Muscle of leg (tissue), 3 donors: ENCODE measurements at regions not wholly inside any gene's neighbourhood (a gene's known extent, or its start where the extent isn't known, plus 50 kb on each side); places are given as distances from the start of the nearest gene placed in this dataset.

Experiments used
- DNase-seq: peaks from one replicate; pipeline ENCODE4 v3.0.0; 2013
- H3K27ac ChIP-seq: one replicate; pipeline ENCODE4 v1.5.1; 2013; ENCODE audit warnings: mild to moderate bottlenecking, low read length, control low read depth
- H3K27me3 ChIP-seq: one replicate; pipeline ENCODE4 v1.6.1; 2013; ENCODE audit warnings: low read length; ENCODE audit not compliant: control insufficient read depth, insufficient read depth
- H3K36me3 ChIP-seq: one replicate; pipeline ENCODE4 v1.6.1; 2013; ENCODE audit warnings: low read length; ENCODE audit not compliant: control insufficient read depth, insufficient read depth
- H3K4me1 ChIP-seq: one replicate; pipeline ENCODE4 v1.6.1; 2013; ENCODE audit warnings: low read length; ENCODE audit not compliant: control insufficient read depth, insufficient read depth
- H3K4me3 ChIP-seq: one replicate; pipeline ENCODE4 v1.5.1; 2013; ENCODE audit warnings: low read length, control low read depth
- H3K9me3 ChIP-seq: replicated peaks from 2 replicates; pipeline ENCODE4 v1.6.1; 2013; ENCODE audit warnings: low read depth, low read length; ENCODE audit not compliant: control insufficient read depth
- WGBS: methylation state at CpG from one replicate; pipeline ENCODE4 v1.1.5; 2013; ENCODE audit warnings: missing lambda C conversion rate; ENCODE audit not compliant: insufficient coverage; 5-methylcytosine and 5-hydroxymethylcytosine counted together

GRCh38 chr9:135272608-135273007 is 185.1 kb downstream of the OLFM1 start:
- Histone ChIP-seq H3K27ac (no peak overlapping the region), H3K27me3 (peaks cover 29% of the 10 kb centered on the region), H3K4me1 (peaks cover 24% of the 10 kb centered on the region), H3K36me3 (no peaks in the 10 kb centered on the region), H3K9me3 (no peaks in the 10 kb centered on the region), H3K4me3 (no peak overlapping the region)
- WGBS = 49% methylated on average over 8 of the region's 10 CpGs
- DNase-seq = no peak

DNA sequence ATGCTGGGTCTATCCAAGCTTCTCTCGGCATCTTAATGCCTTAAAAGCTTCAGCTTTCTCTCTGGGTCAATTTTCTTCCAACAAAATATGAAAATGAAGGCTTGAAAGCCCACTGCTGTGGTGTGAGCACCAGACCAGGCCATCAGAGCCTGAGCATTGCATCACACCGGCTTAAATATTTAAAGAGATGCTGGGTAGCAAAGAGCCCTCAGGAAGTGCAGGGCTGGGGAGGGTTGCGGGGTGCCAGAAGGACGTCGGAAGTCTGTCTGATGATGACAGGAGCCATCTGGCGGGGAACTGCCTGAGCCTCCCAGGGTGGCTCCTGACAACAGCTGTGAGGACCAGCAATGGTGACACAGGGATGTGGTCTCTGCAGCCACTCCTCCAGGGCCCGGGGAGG is 185.5 kb downstream of the OLFM1 start:
- Histone ChIP-seq H3K4me3 (no peak overlapping the region), H3K9me3 (no peaks in the 10 kb centered on the region), H3K4me1 (peaks cover 24% of the 10 kb centered on the region), H3K36me3 (no peaks in the 10 kb centered on the region), H3K27me3 (peaks cover 25% of the 10 kb centered on the region), H3K27ac (no peak overlapping the region)
- peak; percentile 25 for DNase-seq
- WGBS = 28% methylated on average over 7 of the region's 7 CpGs

DNA sequence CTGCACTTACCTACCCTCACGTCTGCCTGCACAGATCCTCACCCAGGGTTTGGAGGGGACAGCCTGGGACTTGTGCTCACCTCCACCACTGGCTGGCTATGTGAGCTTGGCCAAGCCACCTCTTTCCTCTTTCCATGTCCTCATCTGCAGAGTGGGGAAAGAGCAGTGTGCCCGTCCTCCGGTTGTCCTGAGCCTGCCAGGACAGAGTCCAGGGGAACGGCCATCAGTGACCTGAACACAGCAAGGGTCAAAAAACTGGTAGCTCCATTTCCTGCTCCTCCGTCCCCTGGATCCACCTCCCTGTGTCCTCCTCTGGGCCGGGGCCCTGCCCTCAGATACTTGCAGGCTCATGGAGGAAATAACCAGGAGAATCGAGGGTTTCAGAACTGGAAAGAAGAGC is 187.7 kb downstream of the OLFM1 start:
- 81% methylated on average over 4 of the region's 7 CpGs for WGBS

GRCh38 chr9:135275571-135276289 is 188.3 kb downstream of the OLFM1 start:
- no peak overlapping the region for H3K27ac ChIP-seq
- no peaks in the 10 kb centered on the region for H3K9me3 ChIP-seq
- peaks cover 24% of the 10 kb centered on the region for H3K4me1 ChIP-seq
- no peaks in the 10 kb centered on the region for H3K36me3 ChIP-seq
- peak; percentile 36 for DNase-seq
- WGBS = 67% methylated on average over 18 of the region's 20 CpGs
- peaks cover 27% of the 10 kb centered on the region for H3K27me3 ChIP-seq
- no peak overlapping the region for H3K4me3 ChIP-seq

More for the DNA sequence above, 187.7 kb downstream of the OLFM1 start:
- no peak overlapping the region for H3K27ac ChIP-seq
- DNase-seq = no peak
- H3K9me3 ChIP-seq = no peaks in the 10 kb centered on the region
- H3K36me3 ChIP-seq = no peaks in the 10 kb centered on the region
- no peak overlapping the region for H3K4me3 ChIP-seq
- H3K4me1 ChIP-seq = peaks cover 24% of the 10 kb centered on the region
- peaks cover 24% of the 10 kb centered on the region for H3K27me3 ChIP-seq

GRCh38 chr9:135277219-135278201 is 190.0 kb downstream of the OLFM1 start:
- Histone ChIP-seq H3K36me3 (no peaks in the 10 kb centered on the region), H3K4me3 (no peak overlapping the region), H3K27ac (no peak overlapping the region), H3K4me1 (peaks cover 37% of the 10 kb centered on the region), H3K27me3 (peaks cover 30% of the 10 kb centered on the region), H3K9me3 (no peaks in the 10 kb centered on the region)
- 22% methylated on average over 15 of the region's 30 CpGs for WGBS
- no peak for DNase-seq

DNA sequence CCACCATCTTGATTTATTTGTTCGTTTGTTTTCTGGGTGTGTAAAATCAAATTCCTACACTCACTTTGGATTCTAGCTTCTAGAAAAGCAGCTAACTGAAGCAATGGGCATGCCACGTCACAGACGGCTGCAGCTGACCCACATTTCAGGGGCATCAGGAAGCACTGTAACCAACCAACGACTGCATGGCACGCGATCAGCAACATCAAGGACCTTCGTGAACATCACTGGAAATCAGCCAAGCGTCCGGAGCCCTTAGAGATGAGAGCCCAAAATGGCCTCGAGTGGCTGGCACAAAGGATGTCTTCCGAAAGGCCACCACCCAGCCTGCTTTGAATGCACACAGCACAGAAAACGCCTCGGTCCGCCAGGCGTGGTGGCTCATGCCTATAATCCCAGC is 191.1 kb downstream of the OLFM1 start:
- Histone ChIP-seq H3K27me3 (peaks cover 34% of the 10 kb centered on the region), H3K9me3 (no peaks in the 10 kb centered on the region), H3K36me3 (no peaks in the 10 kb centered on the region), H3K4me1 (peaks cover 33% of the 10 kb centered on the region), H3K4me3 (no peak overlapping the region), H3K27ac (no peak overlapping the region)
- no peak for DNase-seq
- WGBS = 90% methylated on average over 14 of the region's 15 CpGs

DNA sequence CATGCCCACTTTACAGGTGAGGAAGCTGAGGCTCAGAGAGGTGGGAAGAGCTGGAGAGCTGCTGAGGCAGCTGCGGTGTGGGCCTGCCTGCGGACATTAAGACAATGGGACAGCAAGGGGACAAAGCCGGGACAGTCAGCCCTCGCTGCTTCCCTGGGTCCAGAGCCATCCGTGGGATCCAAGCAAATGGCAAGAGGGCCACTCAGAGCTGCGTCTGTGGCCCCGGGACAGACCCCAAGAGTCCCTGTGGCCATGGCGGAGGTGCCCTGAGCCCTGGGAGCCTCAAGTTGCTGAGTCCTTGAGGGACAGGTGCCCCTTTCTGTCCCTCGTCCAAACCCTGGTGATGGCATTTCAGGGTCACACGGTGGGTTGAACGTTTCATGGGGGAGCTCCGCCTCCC is 191.9 kb downstream of the OLFM1 start:
- Histone ChIP-seq H3K36me3 (no peaks in the 10 kb centered on the region), H3K27ac (no peak overlapping the region), H3K27me3 (peaks cover 33% of the 10 kb centered on the region), H3K4me3 (no peak overlapping the region), H3K4me1 (peaks cover 33% of the 10 kb centered on the region), H3K9me3 (no peaks in the 10 kb centered on the region)
- no peak for DNase-seq
- WGBS = 79% methylated on average over 11 of the region's 12 CpGs

GRCh38 chr9:135279834-135280393 is 192.4 kb downstream of the OLFM1 start:
- Histone ChIP-seq H3K36me3 (no peaks in the 10 kb centered on the region), H3K27ac (no peak overlapping the region), H3K27me3 (peaks cover 35% of the 10 kb centered on the region), H3K4me1 (peaks cover 33% of the 10 kb centered on the region), H3K9me3 (no peaks in the 10 kb centered on the region), H3K4me3 (no peak overlapping the region)
- 85% methylated on average over 17 of the region's 23 CpGs for WGBS
- no peak for DNase-seq

DNA sequence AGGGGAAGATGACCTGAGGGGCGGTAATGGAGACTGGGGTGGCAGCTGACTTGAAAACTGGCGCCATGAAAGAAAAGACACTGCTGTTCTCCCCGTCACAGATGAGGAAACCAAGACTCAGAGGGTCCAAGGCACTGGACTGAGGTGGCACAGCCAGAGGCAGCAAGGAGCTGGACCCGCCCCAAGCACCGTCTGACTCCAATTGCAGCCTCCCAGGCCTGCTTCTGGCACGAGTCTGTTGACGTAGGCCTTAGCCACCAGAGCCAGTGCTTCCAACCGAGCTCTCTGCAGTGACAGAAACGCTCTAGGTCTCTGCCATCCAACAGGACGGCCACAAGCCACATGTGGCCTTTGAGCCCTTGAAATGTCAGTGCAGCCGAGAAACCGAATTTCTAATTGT is 193.2 kb downstream of the OLFM1 start:
- Histone ChIP-seq H3K27ac (no peak overlapping the region), H3K36me3 (no peaks in the 10 kb centered on the region), H3K27me3 (peaks cover 35% of the 10 kb centered on the region), H3K9me3 (no peaks in the 10 kb centered on the region), H3K4me1 (peaks cover 27% of the 10 kb centered on the region), H3K4me3 (no peak overlapping the region)
- no peak for DNase-seq
- WGBS = 84% methylated on average over 10 of the region's 12 CpGs

GRCh38 chr9:135281151-135281550 is 193.7 kb downstream of the OLFM1 start:
- Histone ChIP-seq H3K27me3 (peaks cover 35% of the 10 kb centered on the region), H3K4me1 (peaks cover 23% of the 10 kb centered on the region), H3K27ac (no peak overlapping the region), H3K9me3 (no peaks in the 10 kb centered on the region), H3K4me3 (no peak overlapping the region), H3K36me3 (no peaks in the 10 kb centered on the region)
- no peak for DNase-seq
- WGBS = 48% methylated on average over 6 of the region's 8 CpGs
